DND-41 (cell line): ENCODE measurements at regions not wholly inside any gene's neighbourhood (a gene's known extent, or its start where the extent isn't known, plus 50 kb on each side); places are given as distances from the start of the nearest gene placed in this dataset.

Experiments
- EZH2 ChIP-seq: IDR thresholded peaks from 3 replicates; pipeline ENCODE4 v1.6.1; 2012; ENCODE audit warnings: borderline replicate concordance, low read depth, mild to moderate bottlenecking, moderate library complexity, low read length, inconsistent platforms; ENCODE audit not compliant: severe bottlenecking
- TF ChIP-seq, protein P1 (sequence below): IDR thresholded peaks from 2 replicates; pipeline ENCODE4 v1.5.1; 2012; ENCODE audit warnings: borderline replicate concordance, low read length, moderate library complexity, mild to moderate bottlenecking; ENCODE audit not compliant: poor library complexity, severe bottlenecking; ENCODE audit errors: extremely low read depth

DNA sequence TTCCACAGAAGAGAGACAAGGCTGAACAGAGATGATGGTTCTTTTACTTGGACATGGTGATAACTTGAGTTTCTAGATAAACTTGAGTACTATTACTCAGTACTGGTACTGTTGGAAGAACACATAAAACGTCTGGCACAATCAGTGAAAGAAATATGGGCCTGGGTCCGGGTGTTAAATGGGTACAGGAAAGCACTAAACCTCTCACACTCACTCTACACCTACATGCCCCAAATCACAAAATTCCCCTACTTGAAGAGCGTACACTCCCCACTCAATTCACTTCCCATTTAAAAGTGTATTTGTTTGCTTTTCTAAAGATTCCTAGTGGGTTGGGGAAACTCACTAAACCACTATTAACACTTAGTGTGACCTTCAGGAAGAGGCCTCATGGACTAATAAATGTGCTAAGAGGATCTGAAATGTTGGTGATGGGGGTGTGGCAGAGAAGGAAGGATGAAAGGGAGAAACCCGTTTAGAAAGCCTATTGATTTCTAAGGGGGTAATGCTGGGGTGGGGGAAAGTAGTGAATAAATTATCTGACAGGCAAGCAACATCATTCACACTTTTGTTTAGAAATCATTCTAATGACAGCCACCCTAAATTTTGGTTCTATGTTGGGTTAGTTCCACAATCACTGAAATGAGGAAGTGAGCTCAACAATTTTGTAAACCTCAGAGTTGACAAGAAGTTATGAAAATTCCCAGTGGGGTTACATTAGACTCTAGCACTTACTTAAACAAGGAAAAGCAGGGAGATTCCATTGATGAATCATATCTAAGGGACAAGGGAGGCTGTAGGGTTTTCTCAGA lies 222.6 kb upstream of the MARCKS start:
- TF ChIP-seq, protein P1, sequence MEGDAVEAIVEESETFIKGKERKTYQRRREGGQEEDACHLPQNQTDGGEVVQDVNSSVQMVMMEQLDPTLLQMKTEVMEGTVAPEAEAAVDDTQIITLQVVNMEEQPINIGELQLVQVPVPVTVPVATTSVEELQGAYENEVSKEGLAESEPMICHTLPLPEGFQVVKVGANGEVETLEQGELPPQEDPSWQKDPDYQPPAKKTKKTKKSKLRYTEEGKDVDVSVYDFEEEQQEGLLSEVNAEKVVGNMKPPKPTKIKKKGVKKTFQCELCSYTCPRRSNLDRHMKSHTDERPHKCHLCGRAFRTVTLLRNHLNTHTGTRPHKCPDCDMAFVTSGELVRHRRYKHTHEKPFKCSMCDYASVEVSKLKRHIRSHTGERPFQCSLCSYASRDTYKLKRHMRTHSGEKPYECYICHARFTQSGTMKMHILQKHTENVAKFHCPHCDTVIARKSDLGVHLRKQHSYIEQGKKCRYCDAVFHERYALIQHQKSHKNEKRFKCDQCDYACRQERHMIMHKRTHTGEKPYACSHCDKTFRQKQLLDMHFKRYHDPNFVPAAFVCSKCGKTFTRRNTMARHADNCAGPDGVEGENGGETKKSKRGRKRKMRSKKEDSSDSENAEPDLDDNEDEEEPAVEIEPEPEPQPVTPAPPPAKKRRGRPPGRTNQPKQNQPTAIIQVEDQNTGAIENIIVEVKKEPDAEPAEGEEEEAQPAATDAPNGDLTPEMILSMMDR: no peak
- no peak for TF ChIP-seq EZH2
